Omental fat pad (tissue), 3 donors: ENCODE measurements at regions not wholly inside any gene's neighbourhood (a gene's known extent, or its start where the extent isn't known, plus 50 kb on each side); places are given as distances from the start of the nearest gene placed in this dataset.

Experiments
- ATAC-seq: fragments of 150-250 bp; one replicate; pipeline ENCODE4 v1.9.1; 2016; ENCODE audit warnings: mild to moderate bottlenecking, moderate library complexity; ENCODE audit not compliant: low FRiP score
- DNase-seq: peaks from one replicate; pipeline ENCODE4 v3.0.0-alpha.2; 2019; ENCODE audit warnings: low spot score
- CTCF ChIP-seq, 3 donors: fragments of 450-650 bp; IDR thresholded peaks; one replicate each; pipeline ENCODE4 v1.5.1; 2016 to 2017; ENCODE audit warnings: antibody characterized with exemption in 3 of 3, mild to moderate bottlenecking in 3 of 3, moderate library complexity in 2 of 3

GRCh38 chr18:1488957-1489356 is 584.3 kb downstream of the ADCYAP1 start:
- ATAC-seq (no peak), DNase-seq (no peak)
- TF ChIP-seq CTCF (IDR thresholded peaks at IDR 0.05), result no peak

- ATAC-seq (no peak), DNase-seq (no peak)
- TF ChIP-seq CTCF (IDR thresholded peaks at IDR 0.05), result no peak
Observed at GRCh38 chr18:1495387-1495786, 590.7 kb downstream of the ADCYAP1 start.

- no peak for DNase-seq
- no peak for ATAC-seq
- no peak for TF ChIP-seq CTCF (IDR thresholded peaks at IDR 0.05)
Observed at GRCh38 chr18:1496096-1496495, 591.4 kb downstream of the ADCYAP1 start.

GRCh38 chr18:1498216-1498615 is 593.5 kb downstream of the ADCYAP1 start:
- no peak for TF ChIP-seq CTCF (IDR thresholded peaks at IDR 0.05)
- DNase-seq (no peak), ATAC-seq (peak; percentile 82)

GRCh38 chr18:1499265-1499664 is 594.6 kb downstream of the ADCYAP1 start:
- DNase-seq, result no peak
- no peak for TF ChIP-seq CTCF (IDR thresholded peaks at IDR 0.05)
- ATAC-seq, result no peak

- ATAC-seq, result no peak
- DNase-seq, result no peak
- no peak for TF ChIP-seq CTCF (IDR thresholded peaks at IDR 0.05)
Observed at GRCh38 chr18:1503847-1504246, 599.2 kb downstream of the ADCYAP1 start.

GRCh38 chr18:1505856-1506255 is 601.2 kb downstream of the ADCYAP1 start:
- no peak for TF ChIP-seq CTCF (IDR thresholded peaks at IDR 0.05)
- peak; percentile 20 for ATAC-seq
- DNase-seq, result no peak
